Activated CD4-positive, CD25-positive, alpha-beta regulatory T cell treated with anti-CD3 and anti-CD28 coated beads, Interleukin-2, amount 50 U/mL, for 16 hours (primary cell): ENCODE measurements at regions not wholly inside any gene's neighbourhood (a gene's known extent, or its start where the extent isn't known, plus 50 kb on each side); places are given as distances from the start of the nearest gene placed in this dataset.

Experiments used
- DNase-seq: peaks from one replicate; pipeline ENCODE4 v3.0.0-alpha.2; 2020; ENCODE audit warnings: low read depth, low spot score

GRCh38 chr5:168174376-168174775 is 117.1 kb upstream of the WWC1 start:
- no peak for DNase-seq

- no peak for DNase-seq
These were observed 115.2 kb upstream of the WWC1 start for GRCh38 chr5:168176251-168176650.

GRCh38 chr5:168176941-168177340 is 114.5 kb upstream of the WWC1 start:
- no peak for DNase-seq

GRCh38 chr5:168177831-168178450 is 113.5 kb upstream of the WWC1 start:
- no peak for DNase-seq

GRCh38 chr5:168179192-168179593 is 112.3 kb upstream of the WWC1 start:
- DNase-seq = no peak

- DNase-seq = no peak
These were observed 109.2 kb upstream of the WWC1 start for GRCh38 chr5:168182269-168182668.

GRCh38 chr5:168184103-168184502 is 107.3 kb upstream of the WWC1 start:
- no peak for DNase-seq

- no peak for DNase-seq
These were observed 105.0 kb upstream of the WWC1 start for GRCh38 chr5:168186289-168187074.

GRCh38 chr5:168187614-168188013 is 103.8 kb upstream of the WWC1 start:
- DNase-seq = no peak

- DNase-seq = no peak
These were observed 103.3 kb upstream of the WWC1 start for GRCh38 chr5:168188182-168188581.

- no peak for DNase-seq
These were observed 99.3 kb upstream of the WWC1 start for GRCh38 chr5:168192120-168192519.

- no peak for DNase-seq
These were observed 97.8 kb upstream of the WWC1 start for GRCh38 chr5:168193493-168194250.

GRCh38 chr5:168195110-168195509 is 96.3 kb upstream of the WWC1 start:
- DNase-seq = no peak

GRCh38 chr5:168198359-168198758 is 93.1 kb upstream of the WWC1 start:
- DNase-seq = no peak

- DNase-seq = no peak
These were observed 88.4 kb upstream of the WWC1 start for GRCh38 chr5:168202996-168203395.

- DNase-seq = no peak
These were observed 87.3 kb upstream of the WWC1 start for GRCh38 chr5:168204165-168204564.

- DNase-seq = no peak
These were observed 83.9 kb upstream of the WWC1 start for GRCh38 chr5:168207450-168208029.

GRCh38 chr5:168209244-168209995 is 82.0 kb upstream of the WWC1 start:
- DNase-seq = no peak

- DNase-seq = no peak
These were observed 81.4 kb upstream of the WWC1 start for GRCh38 chr5:168209997-168210396.

- DNase-seq = no peak
These were observed 80.2 kb upstream of the WWC1 start for GRCh38 chr5:168211245-168211644.

- DNase-seq = no peak
These were observed 79.5 kb upstream of the WWC1 start for GRCh38 chr5:168211936-168212335.

GRCh38 chr5:168214071-168214470 is 77.4 kb upstream of the WWC1 start:
- DNase-seq = no peak
